ENCODE measurements at regions not wholly inside any gene's neighbourhood (a gene's known extent, or its start where the extent isn't known, plus 50 kb on each side); places are given as distances from the start of the nearest gene placed in this dataset.

- CTCF ChIA-PET (ENCODE audit: low intra/inter-chr PET ratio, low total read pairs) = no interaction called here
- WGBS (ENCODE audit: low lambda C conversion rate) = no CpG with 5 or more reads among the region's 3 CpGs
Measured at GRCh38 chr1:22216966-22217365, 74.1 kb upstream of the WNT4 start.

More at GRCh38 chr1:22216966-22217365, 74.1 kb upstream of the WNT4 start:
- TF ChIP-seq PBX2 (CRISPR knock-in tag; IDR thresholded peaks at IDR 0.05) = no peak
- TF ChIP-seq, protein P1, sequence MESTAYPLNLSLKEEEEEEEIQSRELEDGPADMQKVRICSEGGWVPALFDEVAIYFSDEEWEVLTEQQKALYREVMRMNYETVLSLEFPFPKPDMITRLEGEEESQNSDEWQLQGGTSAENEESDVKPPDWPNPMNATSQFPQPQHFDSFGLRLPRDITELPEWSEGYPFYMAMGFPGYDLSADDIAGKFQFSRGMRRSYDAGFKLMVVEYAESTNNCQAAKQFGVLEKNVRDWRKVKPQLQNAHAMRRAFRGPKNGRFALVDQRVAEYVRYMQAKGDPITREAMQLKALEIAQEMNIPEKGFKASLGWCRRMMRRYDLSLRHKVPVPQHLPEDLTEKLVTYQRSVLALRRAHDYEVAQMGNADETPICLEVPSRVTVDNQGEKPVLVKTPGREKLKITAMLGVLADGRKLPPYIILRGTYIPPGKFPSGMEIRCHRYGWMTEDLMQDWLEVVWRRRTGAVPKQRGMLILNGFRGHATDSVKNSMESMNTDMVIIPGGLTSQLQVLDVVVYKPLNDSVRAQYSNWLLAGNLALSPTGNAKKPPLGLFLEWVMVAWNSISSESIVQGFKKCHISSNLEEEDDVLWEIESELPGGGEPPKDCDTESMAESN (CRISPR knock-in tag; conservative IDR thresholded peaks at IDR 0.05) = no peak
- TF ChIP-seq GATAD2A (CRISPR knock-in tag; IDR thresholded peaks at IDR 0.05) = no peak
- TF ChIP-seq, protein P2, sequence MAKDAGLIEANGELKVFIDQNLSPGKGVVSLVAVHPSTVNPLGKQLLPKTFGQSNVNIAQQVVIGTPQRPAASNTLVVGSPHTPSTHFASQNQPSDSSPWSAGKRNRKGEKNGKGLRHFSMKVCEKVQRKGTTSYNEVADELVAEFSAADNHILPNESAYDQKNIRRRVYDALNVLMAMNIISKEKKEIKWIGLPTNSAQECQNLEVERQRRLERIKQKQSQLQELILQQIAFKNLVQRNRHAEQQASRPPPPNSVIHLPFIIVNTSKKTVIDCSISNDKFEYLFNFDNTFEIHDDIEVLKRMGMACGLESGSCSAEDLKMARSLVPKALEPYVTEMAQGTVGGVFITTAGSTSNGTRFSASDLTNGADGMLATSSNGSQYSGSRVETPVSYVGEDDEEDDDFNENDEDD (CRISPR knock-in tag; IDR thresholded peaks at IDR 0.05; ENCODE audit: borderline replicate concordance) = no peak
- TF ChIP-seq AHR (CRISPR knock-in tag; IDR thresholded peaks at IDR 0.05) = no peak
- no peak for TF ChIP-seq ZNF343 (CRISPR knock-in tag; IDR thresholded peaks at IDR 0.05)
- TF ChIP-seq SRY (CRISPR knock-in tag; IDR thresholded peaks at IDR 0.05) = no peak
- no peak for TF ChIP-seq PAWR (CRISPR knock-in tag; IDR thresholded peaks at IDR 0.05; ENCODE audit: borderline replicate concordance)
- no peak for TF ChIP-seq SAP130 (CRISPR knock-in tag; IDR thresholded peaks at IDR 0.05; ENCODE audit: low read depth)
- TF ChIP-seq HNRNPLL (IDR thresholded peaks at IDR 0.05; ENCODE audit: low read depth, low read length, poor library complexity, severe bottlenecking) = no peak
- peaks cover 7 to 65% of the 10 kb centered on the region in 2 experiments for H3K27me3 ChIP-seq (ENCODE audit: control insufficient read depth in 1 of 2, insufficient read depth in 2 of 2, low read length in 2 of 2)
- intact Hi-C loops (cut with micrococcal nuclease; ENCODE audit: unreplicated experiment) = loop anchor here (10.0 kb wide), 1 partner anchor 198 kb away; no protein-coding TSS in a partner anchor
- no peaks in the 10 kb centered on the region for H3K79me2 ChIP-seq (ENCODE audit: insufficient read depth, low read length)
- no peak overlapping the region for H3K9ac ChIP-seq (ENCODE audit: insufficient read depth, low read depth, low read length)
- no peak overlapping the region for H3K4me2 ChIP-seq (ENCODE audit: low read depth, low read length)
- no peaks in the 10 kb centered on the region for H3K9me3 ChIP-seq (ENCODE audit: low read length)
- no peaks in the 10 kb centered on the region for H3K4me1 ChIP-seq (ENCODE audit: insufficient read depth, low read length)
- in situ Hi-C loops (cut with HindIII; ENCODE audit: extremely low pct_ligation_motif_present, low pct_unique_long_range_greater_than_20kb) = loop anchor here (5.0 kb wide), 1 partner anchor 200 kb away; no protein-coding TSS in a partner anchor
- no peaks in the 10 kb centered on the region for H3K36me3 ChIP-seq (replicated peaks in 1 of 2; ENCODE audit: control insufficient read depth in 1 of 2, insufficient read depth in 2 of 2, low read length in 2 of 2)
- H4K20me1 ChIP-seq (ENCODE audit: insufficient read depth, low read length) = no peaks in the 10 kb centered on the region
- BruUV-seq (replicated peaks) = no TSS peak
- no peak overlapping the region for H3K4me3 ChIP-seq (replicated peaks in 1 of 3; ENCODE audit: insufficient read depth in 1 of 3, low read depth in 2 of 3, low read length in 3 of 3)
- H3K27ac ChIP-seq (ENCODE audit: extremely low read length, insufficient read depth, low read length) = no peak overlapping the region
- no peak for FAIRE-seq
- POLR2A ChIA-PET = no interaction called here
- H2AFZ ChIP-seq (ENCODE audit: low read length) = no peak overlapping the region
- ATAC-seq = no peak
- DNase-seq (ENCODE audit: low spot score) = no peak

All from HepG2 (cell line).